ENCODE measurements at regions not wholly inside any gene's neighbourhood (a gene's known extent, or its start where the extent isn't known, plus 50 kb on each side); places are given as distances from the start of the nearest gene placed in this dataset.

DNA sequence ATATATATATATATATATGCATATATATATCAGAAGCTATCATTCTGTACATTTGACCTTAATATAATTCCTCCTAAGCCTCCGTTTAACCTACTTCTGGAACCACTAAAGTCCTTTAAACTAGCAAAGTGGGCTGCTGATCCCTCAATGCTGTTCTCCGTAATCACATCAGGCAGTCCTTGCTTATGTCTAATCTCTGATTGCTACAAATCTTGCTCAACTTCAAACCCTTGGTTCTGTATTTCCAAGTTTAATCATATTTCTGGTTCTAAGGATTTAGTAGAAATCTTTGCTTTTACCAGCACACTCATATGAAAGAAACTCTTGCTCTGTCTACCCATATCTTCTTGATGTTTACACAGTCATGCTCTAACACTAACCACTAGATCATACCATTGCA, 91.5 kb upstream of the GALNT13 start:
- Histone ChIP-seq H2BK120ac (replicated peaks; ENCODE audit: low read depth, low read length) (no peak overlapping the region), H2BK15ac (ENCODE audit: low read length) (no peak overlapping the region), H4K5ac (ENCODE audit: insufficient read length, low read depth, low read length) (no peak overlapping the region), H2BK20ac (ENCODE audit: low read length) (no peak overlapping the region), H3K79me1 (ENCODE audit: low read depth, low read length) (no peaks in the 10 kb centered on the region), H3K18ac (ENCODE audit: extremely low read depth, low read length) (no peak overlapping the region), H3K36me3 (ENCODE audit: control insufficient read depth in 2 of 4, insufficient read depth in 4 of 4, low read length in 3 of 4) (no peaks in the 10 kb centered on the region), H3K23ac (ENCODE audit: insufficient read length) (no peak overlapping the region), H3K79me2 (ENCODE audit: control insufficient read depth in 1 of 2, insufficient read depth in 2 of 2, low read length in 2 of 2) (no peaks in the 10 kb centered on the region), H4K20me1 (replicated peaks in 1 of 2; ENCODE audit: control insufficient read depth in 1 of 2, insufficient read depth in 2 of 2, low read length in 2 of 2) (no peaks in the 10 kb centered on the region), H2BK12ac (ENCODE audit: low read depth, low read length) (no peak overlapping the region), H2AFZ (ENCODE audit: low read length) (no peak overlapping the region), H3K14ac (ENCODE audit: insufficient read length) (no peak overlapping the region), H3K27ac (ENCODE audit: low read depth, low read length) (no peak overlapping the region), H2AK5ac (ENCODE audit: low read depth, low read length) (no peak overlapping the region), H3K4me3 (ENCODE audit: extremely low read depth in 1 of 4, insufficient read depth in 2 of 4, low read depth in 3 of 4, low read length in 4 of 4) (no peak overlapping the region), H3K9me3 (ENCODE audit: insufficient read depth in 2 of 2, low read depth in 1 of 2, low read length in 1 of 2) (no peaks in the 10 kb centered on the region), H4K8ac (ENCODE audit: extremely low read depth, insufficient read depth, low read length) (no peak overlapping the region), H3K23me2 (ENCODE audit: low read depth, low read length) (no peaks in the 10 kb centered on the region), H3K56ac (replicated peaks; ENCODE audit: insufficient read length, low read depth, low read length) (no peak overlapping the region), H3K4ac (replicated peaks; ENCODE audit: insufficient read length, low read depth, low read length) (no peak overlapping the region), H3K4me1 (replicated peaks in 1 of 4; ENCODE audit: control insufficient read depth in 3 of 4, insufficient read depth in 4 of 4, low read length in 3 of 4) (no peaks in the 10 kb centered on the region), H3K27me3 (replicated peaks in 1 of 4; ENCODE audit: control insufficient read depth in 3 of 4, extremely low read depth in 1 of 4, insufficient read depth in 3 of 4, low read length in 3 of 4) (no peaks in the 10 kb centered on the region), H3K9ac (replicated peaks in 1 of 4; ENCODE audit: extremely low read depth in 1 of 4, low read depth in 3 of 4, low read length in 3 of 4) (no peak overlapping the region), H3K4me2 (ENCODE audit: insufficient read depth in 1 of 2, low read depth in 2 of 2, low read length in 2 of 2) (no peak overlapping the region), H4K91ac (replicated peaks; ENCODE audit: insufficient read length, low read length) (no peak overlapping the region), H2BK5ac (ENCODE audit: low read depth, low read length) (no peak overlapping the region)
- ChIA-PET POLR2A (ENCODE audit: partially characterized antibody) (no interaction called here), CTCF (ENCODE audit: partially characterized antibody) (interaction anchor here (0.8 to 2.0 kb wide), 2 partner anchors 10 to 39 kb away, joined by 3 to 12 read pairs; no protein-coding TSS in a partner anchor)
- 93% methylated on average over 2 of the region's 2 CpGs; no CpG with 5 or more reads in 1 of the 2 experiments for WGBS, 2 experiments (ENCODE audit: extremely low coverage in 1 of 2, insufficient coverage in 1 of 2, insufficient read length in 1 of 2, insufficient replicate concordance in 2 of 2, low coverage in 1 of 2, low lambda C conversion rate in 2 of 2, missing lambda C conversion rate in 1 of 2)
- no peak for DNase-seq (ENCODE audit: low read depth in 1 of 2, low spot score in 2 of 2)
- no peak for FAIRE-seq
- TF ChIP-seq CHD1 (IDR thresholded peaks at IDR 0.05; ENCODE audit: low read depth, low read length), result no peak
- no peak for TF ChIP-seq NANOG (IDR thresholded peaks at IDR 0.05; ENCODE audit: insufficient read depth, low read depth, low read length, poor library complexity, severe bottlenecking)
- no peak for TF ChIP-seq MAFK (IDR thresholded peaks at IDR 0.05; ENCODE audit: low read depth, low read length)
- TF ChIP-seq BRCA1 (IDR thresholded peaks at IDR 0.05; ENCODE audit: low read depth, low read length), result no peak
- no peak for TF ChIP-seq RNF2 (IDR thresholded peaks at IDR 0.05; ENCODE audit: borderline replicate concordance, low read depth, low read length, missing control alignments, poor library complexity, severe bottlenecking)
- no peak for TF ChIP-seq SP2 (IDR thresholded peaks at IDR 0.05; ENCODE audit: low read length)
- TF ChIP-seq SRF (IDR thresholded peaks at IDR 0.05; ENCODE audit: low read depth, low read length), result no peak
- no peak for TF ChIP-seq SAP30 (IDR thresholded peaks at IDR 0.05; ENCODE audit: insufficient read depth, insufficient replicate concordance, low read length)
- no peak for TF ChIP-seq BACH1 (IDR thresholded peaks at IDR 0.05; ENCODE audit: low read length)
- TF ChIP-seq KDM1A (IDR thresholded peaks at IDR 0.05; ENCODE audit: borderline replicate concordance, low read length), result no peak
- no peak for TF ChIP-seq TCF12 (IDR thresholded peaks at IDR 0.05; ENCODE audit: low read depth, low read length)
- TF ChIP-seq EZH2 (IDR thresholded peaks at IDR 0.05; ENCODE audit: low read depth, low read length, severe bottlenecking), result no peak
- TF ChIP-seq POLR2A (IDR thresholded peaks at IDR 0.05; ENCODE audit: control extremely low read depth in 1 of 2, low read depth in 2 of 2, low read length in 2 of 2), result no peak
- no peak for TF ChIP-seq CEBPB (IDR thresholded peaks at IDR 0.05; ENCODE audit: low read depth, low read length)
- no peak for TF ChIP-seq KDM4A (IDR thresholded peaks at IDR 0.05; ENCODE audit: low read depth, low read length, severe bottlenecking)
